ENCODE measurements at regions not wholly inside any gene's neighbourhood (a gene's known extent, or its start where the extent isn't known, plus 50 kb on each side); places are given as distances from the start of the nearest gene placed in this dataset.

- H3K79me1 ChIP-seq (ENCODE audit: insufficient read depth, low read depth, low read length, poor library complexity, severe bottlenecking): no peaks in the 10 kb centered on the region
- H3K18ac ChIP-seq (ENCODE audit: insufficient read length, low read depth, low read length): no peak overlapping the region
- no peak overlapping the region for H3K4me2 ChIP-seq (ENCODE audit: insufficient read depth, insufficient read length, low read length)
- no peaks in the 10 kb centered on the region for H3K9me3 Mint-ChIP-seq
- H4K91ac ChIP-seq (ENCODE audit: insufficient read length, low read depth, low read length): no peak overlapping the region
- H4K8ac ChIP-seq (replicated peaks; ENCODE audit: insufficient read length, low read depth, low read length): no peak overlapping the region
- no peak overlapping the region for H3K56ac ChIP-seq (ENCODE audit: insufficient read length, low read depth, low read length)
- H3K4me1 Mint-ChIP-seq: peaks cover 0 to 6% of the 10 kb centered on the region in 2 experiments; a peak in 2 of 4 replicates
- no peak overlapping the region for H2AFZ ChIP-seq (ENCODE audit: low read length)
- no peaks in the 10 kb centered on the region for H3K23me2 ChIP-seq (ENCODE audit: insufficient read length, low read depth, low read length, poor library complexity, severe bottlenecking)
- no peaks in the 10 kb centered on the region for H3K4me1 ChIP-seq (ENCODE audit: insufficient read depth, low read length)
- H3K79me2 ChIP-seq (ENCODE audit: insufficient read depth, low read length): no peaks in the 10 kb centered on the region
- no peak overlapping the region for H3K14ac ChIP-seq (ENCODE audit: insufficient read depth, low read length)
- H3K36me3 Mint-ChIP-seq (ENCODE audit: insufficient read depth in 1 of 3, low read depth in 3 of 3): no peaks in the 10 kb centered on the region
- H3K27me3 ChIP-seq (ENCODE audit: insufficient read depth, low read length): peaks cover 10% of the 10 kb centered on the region; the same call in 1 of the 2 replicates
- H3K27ac ChIP-seq (ENCODE audit: insufficient read length, low read depth, low read length): no peak overlapping the region
- H3K4ac ChIP-seq (ENCODE audit: low read depth, low read length): no peak overlapping the region
- no peak for DNase-seq
- no peak overlapping the region for H3K23ac ChIP-seq (ENCODE audit: insufficient read length, low read depth, low read length)
- no peak overlapping the region for H2AK5ac ChIP-seq (ENCODE audit: insufficient read length, low read length)
- H2BK5ac ChIP-seq (ENCODE audit: insufficient read length, low read length): no peak overlapping the region
- H4K20me1 ChIP-seq (ENCODE audit: control insufficient read depth, insufficient read depth, insufficient read length): no peaks in the 10 kb centered on the region
- no peak overlapping the region for H2BK12ac ChIP-seq (ENCODE audit: insufficient read length, low read depth, low read length)
- H3K27me3 Mint-ChIP-seq (ENCODE audit: low read depth): peaks cover 100% of the 10 kb centered on the region
- TF ChIP-seq, protein P1, sequence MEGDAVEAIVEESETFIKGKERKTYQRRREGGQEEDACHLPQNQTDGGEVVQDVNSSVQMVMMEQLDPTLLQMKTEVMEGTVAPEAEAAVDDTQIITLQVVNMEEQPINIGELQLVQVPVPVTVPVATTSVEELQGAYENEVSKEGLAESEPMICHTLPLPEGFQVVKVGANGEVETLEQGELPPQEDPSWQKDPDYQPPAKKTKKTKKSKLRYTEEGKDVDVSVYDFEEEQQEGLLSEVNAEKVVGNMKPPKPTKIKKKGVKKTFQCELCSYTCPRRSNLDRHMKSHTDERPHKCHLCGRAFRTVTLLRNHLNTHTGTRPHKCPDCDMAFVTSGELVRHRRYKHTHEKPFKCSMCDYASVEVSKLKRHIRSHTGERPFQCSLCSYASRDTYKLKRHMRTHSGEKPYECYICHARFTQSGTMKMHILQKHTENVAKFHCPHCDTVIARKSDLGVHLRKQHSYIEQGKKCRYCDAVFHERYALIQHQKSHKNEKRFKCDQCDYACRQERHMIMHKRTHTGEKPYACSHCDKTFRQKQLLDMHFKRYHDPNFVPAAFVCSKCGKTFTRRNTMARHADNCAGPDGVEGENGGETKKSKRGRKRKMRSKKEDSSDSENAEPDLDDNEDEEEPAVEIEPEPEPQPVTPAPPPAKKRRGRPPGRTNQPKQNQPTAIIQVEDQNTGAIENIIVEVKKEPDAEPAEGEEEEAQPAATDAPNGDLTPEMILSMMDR (conservative IDR thresholded peaks at IDR 0.05): no peak
- H3T11ph ChIP-seq (ENCODE audit: low read length): no peak overlapping the region
- H2BK20ac ChIP-seq (ENCODE audit: low read depth, low read length, poor library complexity, severe bottlenecking): no peak overlapping the region
- no CpG with 5 or more reads among the region's 3 CpGs for WGBS (ENCODE audit: extremely low coverage, insufficient read length, low lambda C conversion rate)
- no peak overlapping the region for H3K4me3 Mint-ChIP-seq
- no peaks in the 10 kb centered on the region for H3K9me3 ChIP-seq (ENCODE audit: control insufficient read depth, low read depth, low read length)
- no peak overlapping the region for H4K5ac ChIP-seq (ENCODE audit: insufficient read length, low read depth, low read length)
- no peak overlapping the region for H3K27ac Mint-ChIP-seq
- no peak overlapping the region for H3K9ac ChIP-seq (ENCODE audit: extremely low read depth, insufficient read length, low read length)
- H2BK120ac ChIP-seq (ENCODE audit: low read depth, low read length, poor library complexity, severe bottlenecking): no peak overlapping the region
- H2BK15ac ChIP-seq (ENCODE audit: low read depth, low read length): no peak overlapping the region
Observed at GRCh38 chr22:22798232-22798616, 89.4 kb upstream of the IGLL5 start.
